Activated CD8-positive, alpha-beta memory T cell treated with anti-CD3 and anti-CD28 coated beads, Interleukin-2, amount 10 ng/mL, durations not matched to agents 7 days and 5 days (primary cell): ENCODE measurements at regions not wholly inside any gene's neighbourhood (a gene's known extent, or its start where the extent isn't known, plus 50 kb on each side); places are given as distances from the start of the nearest gene placed in this dataset.

Experiments
- ATAC-seq: fragments of 150-1000 bp; cut with Tn5 transposase; one replicate; pipeline ENCODE4 v1.10.0; 2021; ENCODE audit warnings: moderate library complexity
- CTCF ChIA-PET: fragments of 350-600 bp; sonication (Branson Sonifier 250); formaldehyde crosslinking; loops from one replicate; lab custom pipeline; 2021; ENCODE audit warnings: antibody characterized with exemption; lab: Charles Lee
- DNase-seq: peaks from one replicate; pipeline ENCODE4 v3.0.0-alpha.2; 2020
- H3K27ac Mint-ChIP-seq: one replicate; pipeline ENCODE4 v1.8.0; 2021; ENCODE audit warnings: mild to moderate bottlenecking, mixed read lengths
- H3K27me3 Mint-ChIP-seq: one replicate; pipeline ENCODE4 v1.8.0; 2021; ENCODE audit warnings: mixed read lengths
- H3K36me3 Mint-ChIP-seq: one replicate; pipeline ENCODE4 v1.8.0; 2021; ENCODE audit warnings: mild to moderate bottlenecking, mixed read lengths
- H3K4me1 Mint-ChIP-seq: one replicate; pipeline ENCODE4 v1.8.0; 2021; ENCODE audit warnings: mixed read lengths
- H3K4me3 Mint-ChIP-seq: one replicate; pipeline ENCODE4 v1.8.0; 2021; ENCODE audit warnings: mild to moderate bottlenecking, moderate library complexity, mixed read lengths
- H3K9me3 Mint-ChIP-seq: one replicate; pipeline ENCODE4 v1.8.0; 2022; ENCODE audit warnings: low read depth, mixed read lengths

GRCh38 chr12:103178366-103179080 is 221.0 kb downstream of the ASCL1 start:
- Mint-ChIP-seq H3K4me1 (no peaks in the 10 kb centered on the region), H3K36me3 (peaks cover 1% of the 10 kb centered on the region), H3K9me3 (peaks cover 5% of the 10 kb centered on the region), H3K4me3 (no peak overlapping the region), H3K27me3 (no peaks in the 10 kb centered on the region), H3K27ac (no peak overlapping the region)
- no peak for DNase-seq
- ATAC-seq, result no peak
- CTCF ChIA-PET, result no interaction called here

- no peaks in the 10 kb centered on the region for H3K36me3 Mint-ChIP-seq
- CTCF ChIA-PET, result no interaction called here
- ATAC-seq, result no peak
- H3K4me3 Mint-ChIP-seq, result no peak overlapping the region
- H3K4me1 Mint-ChIP-seq, result no peaks in the 10 kb centered on the region
- no peaks in the 10 kb centered on the region for H3K27me3 Mint-ChIP-seq
- DNase-seq, result no peak
- H3K9me3 Mint-ChIP-seq, result peaks cover 4% of the 10 kb centered on the region
- H3K27ac Mint-ChIP-seq, result no peak overlapping the region
Measured at GRCh38 chr12:103181366-103182152, 224.1 kb downstream of the ASCL1 start.

- no peak for DNase-seq
- CTCF ChIA-PET, result no interaction called here
Measured at GRCh38 chr12:103182299-103182698, 224.8 kb downstream of the ASCL1 start.

GRCh38 chr12:103196467-103196866 is 239.0 kb downstream of the ASCL1 start:
- Mint-ChIP-seq H3K4me1 (no peaks in the 10 kb centered on the region), H3K27ac (no peak overlapping the region), H3K9me3 (no peaks in the 10 kb centered on the region), H3K27me3 (no peaks in the 10 kb centered on the region), H3K4me3 (no peak overlapping the region), H3K36me3 (no peaks in the 10 kb centered on the region)
- ATAC-seq (no peak), DNase-seq (no peak)
- CTCF ChIA-PET, result no interaction called here

More at GRCh38 chr12:103182299-103182698, 224.8 kb downstream of the ASCL1 start:
- H3K4me1 Mint-ChIP-seq, result no peaks in the 10 kb centered on the region
- peaks cover 4% of the 10 kb centered on the region for H3K9me3 Mint-ChIP-seq
- H3K27me3 Mint-ChIP-seq, result no peaks in the 10 kb centered on the region
- H3K27ac Mint-ChIP-seq, result no peak overlapping the region
- no peak for ATAC-seq
- no peak overlapping the region for H3K4me3 Mint-ChIP-seq
- H3K36me3 Mint-ChIP-seq, result no peaks in the 10 kb centered on the region

- CTCF ChIA-PET, result no interaction called here
- Mint-ChIP-seq H3K36me3 (no peaks in the 10 kb centered on the region), H3K27me3 (no peaks in the 10 kb centered on the region), H3K27ac (no peak overlapping the region), H3K4me1 (no peaks in the 10 kb centered on the region), H3K4me3 (no peak overlapping the region), H3K9me3 (no peaks in the 10 kb centered on the region)
- ATAC-seq (no peak), DNase-seq (no peak)
Measured at GRCh38 chr12:103197725-103198388, 240.4 kb downstream of the ASCL1 start.

- H3K4me1 Mint-ChIP-seq, result no peaks in the 10 kb centered on the region
- no peaks in the 10 kb centered on the region for H3K9me3 Mint-ChIP-seq
- no peak overlapping the region for H3K27ac Mint-ChIP-seq
- H3K4me3 Mint-ChIP-seq, result no peak overlapping the region
- CTCF ChIA-PET, result no interaction called here
- no peak for DNase-seq
- H3K36me3 Mint-ChIP-seq, result no peaks in the 10 kb centered on the region
- ATAC-seq, result no peak
- H3K27me3 Mint-ChIP-seq, result no peaks in the 10 kb centered on the region
Measured at GRCh38 chr12:103198499-103198898, 241.0 kb downstream of the ASCL1 start.

GRCh38 chr12:103205906-103206305 is 248.4 kb downstream of the ASCL1 start:
- H3K27ac Mint-ChIP-seq, result no peak overlapping the region
- ATAC-seq (no peak), DNase-seq (no peak)
- H3K4me1 Mint-ChIP-seq, result no peaks in the 10 kb centered on the region
- peaks cover 2% of the 10 kb centered on the region for H3K27me3 Mint-ChIP-seq
- H3K9me3 Mint-ChIP-seq, result no peaks in the 10 kb centered on the region
- no peak overlapping the region for H3K4me3 Mint-ChIP-seq
- no peaks in the 10 kb centered on the region for H3K36me3 Mint-ChIP-seq
- CTCF ChIA-PET, result no interaction called here

- Mint-ChIP-seq H3K4me3 (no peak overlapping the region), H3K36me3 (no peaks in the 10 kb centered on the region), H3K27ac (no peak overlapping the region), H3K27me3 (peaks cover 2% of the 10 kb centered on the region), H3K4me1 (no peaks in the 10 kb centered on the region), H3K9me3 (no peaks in the 10 kb centered on the region)
- DNase-seq, result no peak
- CTCF ChIA-PET, result no interaction called here
- no peak for ATAC-seq
Measured at GRCh38 chr12:103207936-103208335, 250.5 kb downstream of the ASCL1 start.

GRCh38 chr12:103241184-103241583 is 254.6 kb downstream of the C12orf42 start:
- no peak for ATAC-seq
- H3K27ac Mint-ChIP-seq, result no peak overlapping the region
- no peak overlapping the region for H3K4me3 Mint-ChIP-seq
- CTCF ChIA-PET, result no interaction called here
- no peaks in the 10 kb centered on the region for H3K27me3 Mint-ChIP-seq
- no peak for DNase-seq
- no peaks in the 10 kb centered on the region for H3K36me3 Mint-ChIP-seq
- H3K4me1 Mint-ChIP-seq, result no peaks in the 10 kb centered on the region
- H3K9me3 Mint-ChIP-seq, result peaks cover 2% of the 10 kb centered on the region

GRCh38 chr12:103244596-103244995 is 251.2 kb downstream of the C12orf42 start:
- CTCF ChIA-PET, result no interaction called here
- Mint-ChIP-seq H3K36me3 (no peaks in the 10 kb centered on the region), H3K4me3 (no peak overlapping the region), H3K9me3 (no peaks in the 10 kb centered on the region), H3K27me3 (no peaks in the 10 kb centered on the region), H3K4me1 (no peaks in the 10 kb centered on the region), H3K27ac (no peak overlapping the region)
- no peak for ATAC-seq
- DNase-seq, result no peak

GRCh38 chr12:103247531-103247930 is 248.2 kb downstream of the C12orf42 start:
- H3K4me3 Mint-ChIP-seq, result no peak overlapping the region
- no peaks in the 10 kb centered on the region for H3K27me3 Mint-ChIP-seq
- H3K4me1 Mint-ChIP-seq, result no peaks in the 10 kb centered on the region
- H3K36me3 Mint-ChIP-seq, result no peaks in the 10 kb centered on the region
- CTCF ChIA-PET, result no interaction called here
- no peak for DNase-seq
- H3K27ac Mint-ChIP-seq, result no peak overlapping the region
- no peak for ATAC-seq
- no peaks in the 10 kb centered on the region for H3K9me3 Mint-ChIP-seq

- Mint-ChIP-seq H3K27me3 (no peaks in the 10 kb centered on the region), H3K4me3 (no peak overlapping the region), H3K4me1 (no peaks in the 10 kb centered on the region), H3K27ac (no peak overlapping the region), H3K36me3 (no peaks in the 10 kb centered on the region), H3K9me3 (no peaks in the 10 kb centered on the region)
- ATAC-seq (no peak), DNase-seq (no peak)
- CTCF ChIA-PET, result no interaction called here
Measured at GRCh38 chr12:103249607-103250006, 246.2 kb downstream of the C12orf42 start.

GRCh38 chr12:103250487-103250886 is 245.3 kb downstream of the C12orf42 start:
- H3K36me3 Mint-ChIP-seq, result no peaks in the 10 kb centered on the region
- no peak overlapping the region for H3K27ac Mint-ChIP-seq
- no peak overlapping the region for H3K4me3 Mint-ChIP-seq
- no peak for ATAC-seq
- DNase-seq, result no peak
- no peaks in the 10 kb centered on the region for H3K9me3 Mint-ChIP-seq
- CTCF ChIA-PET, result no interaction called here
- H3K27me3 Mint-ChIP-seq, result no peaks in the 10 kb centered on the region
- no peaks in the 10 kb centered on the region for H3K4me1 Mint-ChIP-seq
